ENCODE measurements at regions not wholly inside any gene's neighbourhood (a gene's known extent, or its start where the extent isn't known, plus 50 kb on each side); places are given as distances from the start of the nearest gene placed in this dataset.

- no peak for ATAC-seq (replicated peaks)
- H3K9me3 Mint-ChIP-seq = no peaks in the 10 kb centered on the region
- peaks cover 5% of the 10 kb centered on the region for H3K27me3 Mint-ChIP-seq
- no peaks in the 10 kb centered on the region for H3K4me1 Mint-ChIP-seq
- no peaks in the 10 kb centered on the region for H3K36me3 Mint-ChIP-seq (ENCODE audit: low read depth)
- no peak overlapping the region for H3K27ac Mint-ChIP-seq
- no peak overlapping the region for H3K4me3 Mint-ChIP-seq
These were observed 582.2 kb downstream of the KIF4B start for GRCh38 chr5:155595791-155596190.

DNA sequence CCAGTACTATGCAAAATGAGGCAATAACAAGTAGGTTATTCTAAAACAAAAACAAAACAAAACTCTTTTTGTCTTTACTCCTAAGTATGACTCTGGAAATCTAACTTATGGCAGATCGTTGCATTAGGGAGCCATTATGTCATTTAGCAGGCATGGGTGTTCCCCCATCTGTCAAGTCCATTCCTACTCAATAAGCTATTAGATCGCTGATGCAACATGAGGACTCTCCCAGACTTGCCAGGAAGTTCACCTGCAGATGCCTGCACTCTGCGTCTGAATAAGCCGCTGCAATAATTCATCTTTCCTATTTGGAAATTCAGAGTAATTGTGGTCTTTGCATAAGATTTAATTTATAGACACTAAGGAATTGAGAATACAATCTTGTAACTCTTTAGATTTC is 585.0 kb downstream of the KIF4B start:
- Mint-ChIP-seq H3K9me3 (peaks cover 3% of the 10 kb centered on the region), H3K27me3 (peaks cover 3% of the 10 kb centered on the region), H3K27ac (no peak overlapping the region), H3K4me3 (no peak overlapping the region), H3K36me3 (ENCODE audit: low read depth) (no peaks in the 10 kb centered on the region), H3K4me1 (no peaks in the 10 kb centered on the region)
- ATAC-seq (replicated peaks) = no peak

GRCh38 chr5:155605920-155606319 is 592.4 kb downstream of the KIF4B start:
- Mint-ChIP-seq H3K4me3 (no peak overlapping the region), H3K27me3 (peaks cover 16% of the 10 kb centered on the region), H3K4me1 (no peaks in the 10 kb centered on the region), H3K27ac (no peak overlapping the region), H3K36me3 (ENCODE audit: low read depth) (no peaks in the 10 kb centered on the region), H3K9me3 (peaks cover 6% of the 10 kb centered on the region)
- no peak for ATAC-seq (replicated peaks)

DNA sequence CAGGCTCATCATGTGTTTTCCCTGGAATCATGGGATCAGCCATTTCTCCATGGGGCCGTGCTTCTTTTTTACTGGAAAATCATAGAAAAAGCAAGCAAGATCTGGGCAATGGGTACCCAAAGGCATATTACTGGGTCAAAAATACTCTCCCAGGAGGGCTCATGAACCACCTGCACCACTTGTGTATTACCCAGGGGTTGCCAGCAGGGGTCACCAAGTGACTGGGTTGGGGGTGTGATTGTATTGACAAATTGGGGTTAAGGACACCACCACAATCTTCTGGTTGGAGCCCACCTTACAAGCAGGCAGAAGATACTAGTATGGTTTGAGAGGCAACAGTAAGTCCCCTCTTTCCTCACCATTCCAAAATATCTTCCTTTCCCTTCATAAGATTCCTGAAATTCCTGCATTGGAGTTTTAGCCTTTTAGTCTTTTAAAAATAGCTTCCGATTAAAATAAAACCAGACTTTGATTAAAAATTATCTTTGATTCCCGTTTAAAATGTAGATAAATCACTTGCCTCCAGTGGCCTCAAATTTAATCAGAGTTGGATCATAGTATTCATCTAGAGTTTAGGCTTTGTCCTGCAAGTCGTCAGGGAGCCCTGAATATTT is 603.3 kb downstream of the KIF4B start:
- Mint-ChIP-seq H3K4me1 (no peaks in the 10 kb centered on the region), H3K4me3 (no peak overlapping the region), H3K27ac (no peak overlapping the region), H3K36me3 (ENCODE audit: low read depth) (no peaks in the 10 kb centered on the region), H3K9me3 (no peaks in the 10 kb centered on the region), H3K27me3 (peaks cover 30% of the 10 kb centered on the region)
- no peak for ATAC-seq (replicated peaks)

GRCh38 chr5:155619688-155620087 is 606.1 kb downstream of the KIF4B start:
- no peak for ATAC-seq (replicated peaks)
- no peak overlapping the region for H3K4me3 Mint-ChIP-seq
- no peaks in the 10 kb centered on the region for H3K9me3 Mint-ChIP-seq
- peaks cover 30% of the 10 kb centered on the region for H3K27me3 Mint-ChIP-seq
- H3K36me3 Mint-ChIP-seq (ENCODE audit: low read depth) = no peaks in the 10 kb centered on the region
- H3K4me1 Mint-ChIP-seq = no peaks in the 10 kb centered on the region
- no peak overlapping the region for H3K27ac Mint-ChIP-seq

GRCh38 chr5:155620821-155621410 is 607.4 kb downstream of the KIF4B start:
- Mint-ChIP-seq H3K27me3 (peaks cover 32% of the 10 kb centered on the region), H3K27ac (no peak overlapping the region), H3K4me3 (no peak overlapping the region), H3K36me3 (ENCODE audit: low read depth) (no peaks in the 10 kb centered on the region), H3K4me1 (no peaks in the 10 kb centered on the region), H3K9me3 (no peaks in the 10 kb centered on the region)
- no peak for ATAC-seq (replicated peaks)

- H3K27ac Mint-ChIP-seq = no peak overlapping the region
- peaks cover 4% of the 10 kb centered on the region for H3K9me3 Mint-ChIP-seq
- no peaks in the 10 kb centered on the region for H3K4me1 Mint-ChIP-seq
- ATAC-seq (replicated peaks) = no peak
- peaks cover 34% of the 10 kb centered on the region for H3K27me3 Mint-ChIP-seq
- no peak overlapping the region for H3K4me3 Mint-ChIP-seq
- H3K36me3 Mint-ChIP-seq (ENCODE audit: low read depth) = no peaks in the 10 kb centered on the region
These were observed 611.2 kb downstream of the KIF4B start for GRCh38 chr5:155624597-155625241.

GRCh38 chr5:155625315-155625714 is 611.8 kb downstream of the KIF4B start:
- peaks cover 4% of the 10 kb centered on the region for H3K9me3 Mint-ChIP-seq
- no peak for ATAC-seq (replicated peaks)

GRCh38 chr5:155625897-155626543 is 612.5 kb downstream of the KIF4B start:
- H3K4me3 Mint-ChIP-seq = no peak overlapping the region
- no peaks in the 10 kb centered on the region for H3K36me3 Mint-ChIP-seq (ENCODE audit: low read depth)
- no peak overlapping the region for H3K27ac Mint-ChIP-seq
- no peaks in the 10 kb centered on the region for H3K4me1 Mint-ChIP-seq
- H3K27me3 Mint-ChIP-seq = peaks cover 26% of the 10 kb centered on the region
- peaks cover 4% of the 10 kb centered on the region for H3K9me3 Mint-ChIP-seq
- no peak for ATAC-seq (replicated peaks)

More at GRCh38 chr5:155625315-155625714, 611.8 kb downstream of the KIF4B start:
- Mint-ChIP-seq H3K27me3 (peaks cover 32% of the 10 kb centered on the region), H3K4me1 (no peaks in the 10 kb centered on the region), H3K36me3 (ENCODE audit: low read depth) (no peaks in the 10 kb centered on the region), H3K27ac (no peak overlapping the region), H3K4me3 (no peak overlapping the region)

DNA sequence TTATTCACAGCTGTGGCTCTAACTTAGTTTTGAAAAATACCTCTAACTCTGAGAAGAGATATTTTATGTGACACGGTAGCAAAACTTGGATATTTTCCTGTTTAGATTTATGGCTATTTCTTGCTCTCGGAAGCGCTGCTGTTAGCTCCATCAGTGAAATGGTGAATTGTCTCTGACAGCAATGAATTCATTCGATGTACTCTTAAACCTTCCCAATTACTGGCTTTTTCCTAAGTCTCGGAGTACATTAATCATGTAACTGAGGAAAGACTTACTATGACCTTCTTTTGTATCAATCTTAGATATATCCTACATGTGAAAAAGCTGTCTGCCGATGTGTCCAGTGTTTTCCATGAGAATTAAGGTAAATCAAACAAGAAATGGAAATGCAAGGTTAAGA is 613.0 kb downstream of the KIF4B start:
- Mint-ChIP-seq H3K27ac (no peak overlapping the region), H3K4me1 (no peaks in the 10 kb centered on the region), H3K4me3 (no peak overlapping the region), H3K9me3 (peaks cover 4% of the 10 kb centered on the region), H3K36me3 (ENCODE audit: low read depth) (no peaks in the 10 kb centered on the region), H3K27me3 (peaks cover 22% of the 10 kb centered on the region)
- no peak for ATAC-seq (replicated peaks)

DNA sequence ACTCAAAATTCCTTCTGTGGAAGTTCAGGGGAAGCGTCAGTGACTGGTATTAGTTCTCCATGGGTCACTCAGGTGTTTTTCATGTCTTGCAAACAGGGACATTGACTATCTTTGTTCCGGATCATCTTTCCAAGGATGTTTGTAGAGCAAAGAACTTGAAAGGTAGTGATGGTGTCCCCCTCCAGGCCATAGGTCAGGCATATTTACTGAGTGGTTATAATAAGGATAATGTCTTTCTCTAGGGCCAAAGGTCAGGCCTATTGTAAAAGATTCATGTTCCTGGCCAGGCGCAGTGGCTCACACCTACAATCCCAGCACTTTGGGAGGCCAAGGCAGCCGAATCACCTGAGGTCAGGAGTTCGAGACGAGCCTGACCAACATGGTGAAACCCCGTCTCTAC is 614.8 kb downstream of the KIF4B start:
- Mint-ChIP-seq H3K27ac (no peak overlapping the region), H3K4me3 (no peak overlapping the region), H3K9me3 (peaks cover 4% of the 10 kb centered on the region), H3K27me3 (peaks cover 14% of the 10 kb centered on the region), H3K36me3 (ENCODE audit: low read depth) (no peaks in the 10 kb centered on the region), H3K4me1 (no peaks in the 10 kb centered on the region)
- no peak for ATAC-seq (replicated peaks)

DNA sequence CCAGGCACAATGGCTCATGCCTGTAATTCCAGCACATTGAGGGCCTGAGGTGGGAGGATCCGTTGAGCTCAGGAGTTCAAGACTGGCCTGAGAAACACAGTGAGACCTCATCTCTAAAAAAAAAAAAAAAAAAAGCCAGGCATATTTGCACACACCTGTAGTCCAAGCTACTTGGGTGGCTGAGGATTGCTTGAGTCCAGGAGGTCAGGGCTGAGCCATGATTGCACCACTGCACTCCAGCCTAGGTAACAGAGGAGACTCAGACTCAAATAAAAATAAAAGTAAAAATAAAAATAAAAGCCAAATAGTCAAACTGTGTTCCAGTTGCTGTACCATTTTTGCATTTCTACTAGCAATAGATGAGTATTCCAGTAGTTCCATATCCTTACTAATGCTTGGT is 616.0 kb downstream of the KIF4B start:
- peaks cover 4% of the 10 kb centered on the region for H3K9me3 Mint-ChIP-seq
- ATAC-seq (replicated peaks) = no peak
- no peak overlapping the region for H3K4me3 Mint-ChIP-seq
- no peaks in the 10 kb centered on the region for H3K4me1 Mint-ChIP-seq
- H3K27me3 Mint-ChIP-seq = peaks cover 8% of the 10 kb centered on the region
- H3K27ac Mint-ChIP-seq = no peak overlapping the region
- H3K36me3 Mint-ChIP-seq (ENCODE audit: low read depth) = no peaks in the 10 kb centered on the region

GRCh38 chr5:155631116-155631515 is 617.6 kb downstream of the KIF4B start:
- H3K4me3 Mint-ChIP-seq = no peak overlapping the region

DNA sequence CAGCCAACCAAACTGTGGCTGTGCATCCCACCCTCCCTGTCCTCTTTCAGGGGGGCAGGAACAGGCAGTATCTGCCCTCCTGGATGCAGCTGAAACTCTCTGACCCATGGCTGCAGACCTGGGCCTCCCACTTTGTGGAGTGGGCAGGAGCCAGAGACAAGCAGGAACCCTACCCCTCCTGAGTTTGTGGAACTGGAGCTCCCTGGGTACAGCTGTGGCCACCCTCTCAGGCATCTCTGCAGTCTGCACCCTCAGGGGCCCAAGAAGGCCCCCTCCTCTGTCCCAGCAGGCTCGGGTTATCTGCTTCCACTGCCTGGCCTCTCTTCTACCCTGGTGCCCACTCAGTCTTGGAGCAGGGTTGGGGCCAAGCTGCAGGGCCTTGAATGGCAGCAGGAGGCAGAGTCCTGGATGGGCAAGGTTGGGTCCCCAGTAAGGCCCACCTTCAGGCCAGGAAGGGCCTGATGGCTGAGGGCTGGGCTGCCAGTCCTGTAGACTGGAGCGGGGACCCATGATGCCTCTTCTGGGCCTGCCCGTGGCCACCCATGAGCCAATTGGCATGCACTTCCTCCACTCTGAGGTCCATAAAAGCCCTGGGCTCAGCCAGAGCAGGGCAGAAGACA is 619.9 kb downstream of the KIF4B start:
- peaks cover 3% of the 10 kb centered on the region for H3K27me3 Mint-ChIP-seq
- no peaks in the 10 kb centered on the region for H3K4me1 Mint-ChIP-seq
- no peak for ATAC-seq (replicated peaks)
- H3K4me3 Mint-ChIP-seq = no peak overlapping the region
- no peak overlapping the region for H3K27ac Mint-ChIP-seq
- no peaks in the 10 kb centered on the region for H3K9me3 Mint-ChIP-seq
- H3K36me3 Mint-ChIP-seq (ENCODE audit: low read depth) = no peaks in the 10 kb centered on the region

More at GRCh38 chr5:155631116-155631515, 617.6 kb downstream of the KIF4B start:
- ATAC-seq (replicated peaks) = no peak
- Mint-ChIP-seq H3K27ac (no peak overlapping the region), H3K36me3 (ENCODE audit: low read depth) (no peaks in the 10 kb centered on the region), H3K9me3 (peaks cover 4% of the 10 kb centered on the region), H3K4me1 (no peaks in the 10 kb centered on the region), H3K27me3 (peaks cover 4% of the 10 kb centered on the region)

Measured in activated T-helper 17 cell treated with anti-CD3 and anti-CD28 coated beads, Interleukin-2, amount 50 U/mL, for 72 hours (primary cell).